Fibroblast of pulmonary artery (primary cell): ENCODE measurements at regions not wholly inside any gene's neighbourhood (a gene's known extent, or its start where the extent isn't known, plus 50 kb on each side); places are given as distances from the start of the nearest gene placed in this dataset.

Experiments used
- DNase-seq: peaks from one replicate; pipeline ENCODE4 v3.0.0-alpha.2; 2010; ENCODE audit warnings: low read depth
- H3K4me3 ChIP-seq: replicated peaks from 2 replicates; pipeline ENCODE4 v1.5.1; 2011; ENCODE audit warnings: low read depth, mild to moderate bottlenecking, control low read depth, low read length, moderate library complexity
- CTCF ChIP-seq: IDR thresholded peaks from 2 replicates; pipeline ENCODE4 v1.5.1; 2011; ENCODE audit warnings: mild to moderate bottlenecking, control low read depth, low read length, inconsistent platforms; ENCODE audit errors: missing control alignments

DNA sequence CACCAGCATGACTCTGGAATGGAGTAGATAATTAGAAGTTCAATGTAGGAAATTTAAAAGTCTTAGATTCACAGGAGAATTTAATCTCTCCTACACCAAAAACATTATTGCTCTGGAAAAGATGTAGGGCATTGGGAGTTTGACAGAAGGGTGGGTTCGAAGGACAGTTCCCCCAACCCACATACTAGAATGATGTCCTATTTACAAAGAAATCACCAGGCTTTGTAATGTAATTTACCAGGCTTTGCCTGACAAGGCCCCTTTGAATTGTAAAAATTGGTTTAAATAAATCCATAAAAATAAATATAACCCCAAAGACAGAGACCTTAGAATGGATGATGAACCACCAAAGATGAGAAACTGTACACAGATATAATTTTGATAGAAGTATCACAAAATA, 399.2 kb upstream of the GRID2 start:
- TF ChIP-seq CTCF = no peak
- DNase-seq = no peak
- no peak overlapping the region for H3K4me3 ChIP-seq

DNA sequence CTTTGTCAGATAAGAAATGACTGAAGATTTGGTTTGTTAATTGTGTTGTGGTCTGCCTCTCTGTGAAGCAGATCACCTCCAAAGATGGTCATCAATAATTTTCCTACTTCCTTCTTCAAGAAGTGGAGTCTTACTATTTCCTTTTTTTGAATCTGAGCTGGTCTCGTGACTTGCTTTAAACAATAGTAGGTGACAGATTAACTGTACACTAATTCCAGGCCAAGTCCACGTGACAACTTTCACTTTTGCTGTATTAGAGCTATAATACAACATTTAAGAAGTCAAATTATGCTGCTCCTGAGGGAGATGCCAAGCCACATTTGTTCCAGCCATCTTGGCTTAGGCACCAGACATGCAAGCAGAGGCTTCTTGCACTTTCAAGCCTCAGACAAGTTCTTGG, 393.8 kb upstream of the GRID2 start:
- H3K4me3 ChIP-seq = no peak overlapping the region
- TF ChIP-seq CTCF = no peak
- peak; percentile 7 for DNase-seq

- no peak overlapping the region for H3K4me3 ChIP-seq
- TF ChIP-seq CTCF = no peak
- peak; percentile 2 for DNase-seq
These were observed 389.5 kb upstream of the GRID2 start for GRCh38 chr4:91914176-91914804.

DNA sequence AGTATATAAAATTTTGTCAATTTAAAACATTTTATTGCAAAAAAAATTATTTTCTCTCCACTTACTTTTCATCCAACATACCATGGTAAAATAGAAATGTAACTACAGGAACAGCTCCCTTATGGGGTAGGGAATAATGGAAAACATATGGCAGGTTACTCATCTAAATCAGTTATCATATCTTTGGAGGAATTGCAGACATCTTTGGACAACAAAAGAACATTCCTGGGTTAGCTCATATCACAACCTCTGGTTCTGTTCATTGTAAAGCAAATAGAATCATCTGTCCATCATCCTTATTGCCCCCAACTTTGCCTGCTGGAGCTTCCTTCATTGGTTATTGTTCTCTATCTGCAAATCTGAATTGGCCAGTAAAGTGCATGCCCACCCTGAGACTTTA, 387.5 kb upstream of the GRID2 start:
- TF ChIP-seq CTCF = no peak
- DNase-seq = peak; percentile 4
- no peak overlapping the region for H3K4me3 ChIP-seq

DNA sequence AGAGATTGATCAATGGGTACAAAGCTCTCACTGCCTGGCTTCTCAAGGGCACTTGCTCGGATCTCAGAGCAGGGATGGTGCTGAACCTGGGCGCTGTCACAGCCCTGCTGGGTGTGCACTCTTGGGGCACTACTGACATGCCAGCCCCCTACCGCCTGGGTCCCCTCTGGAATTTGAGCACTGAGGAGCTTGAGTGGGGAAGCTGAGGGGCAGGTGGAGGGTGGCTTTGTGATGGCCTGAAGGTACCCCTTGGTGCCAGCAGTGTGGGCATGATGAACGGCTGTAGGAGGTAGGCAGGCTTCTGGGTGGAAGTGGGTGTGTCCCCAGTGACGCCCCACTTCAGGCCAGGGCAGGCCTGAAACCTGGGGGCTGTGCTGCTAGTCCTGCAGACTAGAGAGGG, 379.1 kb upstream of the GRID2 start:
- no peak for TF ChIP-seq CTCF
- H3K4me3 ChIP-seq = no peak overlapping the region
- DNase-seq = no peak

GRCh38 chr4:91935217-91935616, 368.5 kb upstream of the GRID2 start:
- no peak overlapping the region for H3K4me3 ChIP-seq
- no peak for DNase-seq
- TF ChIP-seq CTCF = no peak

DNA sequence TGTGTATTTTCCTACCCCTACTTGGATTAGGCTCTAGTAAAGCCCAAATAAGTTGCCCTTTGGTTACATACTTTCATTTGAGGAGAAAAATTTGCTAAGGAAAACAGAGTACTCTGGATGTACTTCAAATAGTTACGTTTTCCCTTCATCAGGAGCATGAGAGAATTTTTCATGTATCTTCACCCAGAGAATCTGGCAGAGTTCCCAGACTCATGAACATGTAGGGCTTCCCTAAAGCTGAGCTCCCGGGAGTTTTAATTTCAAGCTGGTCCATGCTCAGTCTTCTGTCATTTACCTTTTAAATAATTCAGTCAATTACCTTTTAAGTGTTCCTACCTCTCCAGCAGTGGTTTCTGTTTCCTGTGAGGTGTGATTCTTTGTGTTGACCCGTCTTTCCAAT, 367.5 kb upstream of the GRID2 start:
- peak; percentile 80 for DNase-seq
- no peak for TF ChIP-seq CTCF
- H3K4me3 ChIP-seq = no peak overlapping the region
